Endodermal cell (in vitro differentiated cells): ENCODE measurements at regions not wholly inside any gene's neighbourhood (a gene's known extent, or its start where the extent isn't known, plus 50 kb on each side); places are given as distances from the start of the nearest gene placed in this dataset.

Experiments used
- DNase-seq: peaks from one replicate; pipeline ENCODE4 v3.0.0-alpha.2; 2017
- H3K27ac ChIP-seq: 2 replicates; pipeline ENCODE4 v1.5.1; 2013; ENCODE audit warnings: mild to moderate bottlenecking, low read depth, low read length, moderate library complexity
- H3K27me3 ChIP-seq: 2 replicates; pipeline ENCODE4 v1.6.1; 2013; ENCODE audit warnings: mild to moderate bottlenecking, low read length, moderate library complexity; ENCODE audit not compliant: insufficient read depth, control insufficient read depth, poor library complexity, severe bottlenecking
- H3K36me3 ChIP-seq: 2 replicates; pipeline ENCODE4 v1.7.0; 2013; ENCODE audit warnings: mild to moderate bottlenecking, low read length, moderate library complexity; ENCODE audit not compliant: control insufficient read depth, insufficient read depth
- H3K4me1 ChIP-seq: one replicate; pipeline ENCODE4 v1.7.0; 2013; ENCODE audit warnings: low read length; ENCODE audit not compliant: control insufficient read depth, insufficient read depth
- H3K4me3 ChIP-seq: 2 replicates; pipeline ENCODE4 v1.5.1; 2013; ENCODE audit warnings: mild to moderate bottlenecking, low read length, moderate library complexity
- H3K9ac ChIP-seq: 2 replicates; pipeline ENCODE4 v1.6.1; 2013; ENCODE audit warnings: mild to moderate bottlenecking, low read length, moderate library complexity; ENCODE audit not compliant: poor library complexity, severe bottlenecking; ENCODE audit errors: extremely low read depth
- H3K9me3 ChIP-seq: 2 replicates; pipeline ENCODE4 v1.6.1; 2013; ENCODE audit warnings: mild to moderate bottlenecking, low read length, moderate library complexity; ENCODE audit not compliant: control insufficient read depth
- H3K27ac Mint-ChIP-seq: 2 replicates; pipeline ENCODE4 v1.8.0; 2020; ENCODE audit warnings: mixed read lengths
- H3K27me3 Mint-ChIP-seq: 2 replicates; pipeline ENCODE4 v1.8.0; 2021; ENCODE audit warnings: mild to moderate bottlenecking, mixed read lengths; ENCODE audit not compliant: insufficient read depth
- H3K36me3 Mint-ChIP-seq: 2 replicates; pipeline ENCODE4 v1.8.0; 2020; ENCODE audit warnings: low read depth, mixed read lengths
- H3K4me1 Mint-ChIP-seq: 2 replicates; pipeline ENCODE4 v1.8.0; 2020; ENCODE audit warnings: mixed read lengths
- H3K4me3 Mint-ChIP-seq: 2 replicates; pipeline ENCODE4 v1.8.0; 2020; ENCODE audit warnings: mild to moderate bottlenecking, moderate library complexity, mixed read lengths
- H3K9me3 Mint-ChIP-seq: 2 replicates; pipeline ENCODE4 v1.8.0; 2020; ENCODE audit warnings: mild to moderate bottlenecking, mixed read lengths
- CTCF ChIP-seq: fragments of 200-600 bp; sonication (generic); conservative IDR thresholded peaks from 2 replicates; pipeline ENCODE4 v1.5.0; 2021; ENCODE audit warnings: antibody characterized with exemption, mild to moderate bottlenecking
- WGBS, 2 experiments: methylation state at CpG; one replicate each; pipeline versions ENCODE4 v1.1.5 to v1.1.7; 2013; ENCODE audit warnings: missing lambda C conversion rate in 2 of 2, mixed read lengths in 1 of 2; ENCODE audit not compliant: insufficient coverage in 1 of 2, insufficient read length in 1 of 2; 5-methylcytosine and 5-hydroxymethylcytosine counted together

- TF ChIP-seq CTCF, result no peak
- Histone ChIP-seq H3K4me3 (no peak overlapping the region), H3K4me1 (peaks cover 19% of the 10 kb centered on the region), H3K9me3 (no peaks in the 10 kb centered on the region), H3K27me3 (no peaks in the 10 kb centered on the region), H3K36me3 (no peaks in the 10 kb centered on the region), H3K27ac (peak overlapping the region; percentile 4), H3K9ac (peak overlapping the region; percentile 23)
- Mint-ChIP-seq H3K4me1 (peaks cover 38% of the 10 kb centered on the region), H3K4me3 (no peak overlapping the region), H3K27me3 (peaks cover 11% of the 10 kb centered on the region), H3K27ac (peak overlapping the region; percentile 57), H3K9me3 (no peaks in the 10 kb centered on the region), H3K36me3 (no peaks in the 10 kb centered on the region)
- peak; percentile 69 for DNase-seq
- 73 to 88% methylated on average over 6 to 7 of the region's 7 CpGs for WGBS, 2 experiments
These were observed 84.3 kb upstream of the TAB2 start for GRCh38 chr6:149233056-149233715.

GRCh38 chr6:149234051-149234962 is 83.2 kb upstream of the TAB2 start:
- no peak overlapping the region for H3K9ac ChIP-seq
- H3K27ac ChIP-seq, result peak overlapping the region; percentile 65
- peaks cover 6% of the 10 kb centered on the region for H3K9me3 ChIP-seq
- peak overlapping the region; percentile 19 for H3K4me3 ChIP-seq
- H3K27me3 ChIP-seq, result no peaks in the 10 kb centered on the region
- Mint-ChIP-seq H3K4me1 (peaks cover 33% of the 10 kb centered on the region), H3K27ac (no peak overlapping the region), H3K36me3 (no peaks in the 10 kb centered on the region), H3K9me3 (no peaks in the 10 kb centered on the region), H3K27me3 (peaks cover 11% of the 10 kb centered on the region), H3K4me3 (no peak overlapping the region)
- 83 to 88% methylated on average over 1 to 6 of the region's 7 CpGs for WGBS, 2 experiments
- no peak for TF ChIP-seq CTCF
- H3K4me1 ChIP-seq, result peaks cover 14% of the 10 kb centered on the region
- no peaks in the 10 kb centered on the region for H3K36me3 ChIP-seq
- DNase-seq, result no peak

GRCh38 chr6:149235130-149235561 is 82.4 kb upstream of the TAB2 start:
- no peaks in the 10 kb centered on the region for H3K27me3 ChIP-seq
- H3K36me3 Mint-ChIP-seq, result no peaks in the 10 kb centered on the region
- WGBS, 2 experiments, result 95 to 97% methylated on average over 3 of the region's 3 CpGs
- H3K27ac Mint-ChIP-seq, result no peak overlapping the region
- peaks cover 33% of the 10 kb centered on the region for H3K4me1 Mint-ChIP-seq
- DNase-seq, result no peak
- no peak overlapping the region for H3K4me3 ChIP-seq
- no peaks in the 10 kb centered on the region for H3K36me3 ChIP-seq
- no peak overlapping the region for H3K27ac ChIP-seq
- H3K4me3 Mint-ChIP-seq, result no peak overlapping the region
- no peak for TF ChIP-seq CTCF
- H3K4me1 ChIP-seq, result peaks cover 14% of the 10 kb centered on the region
- no peak overlapping the region for H3K9ac ChIP-seq
- H3K9me3 Mint-ChIP-seq, result no peaks in the 10 kb centered on the region
- H3K27me3 Mint-ChIP-seq, result peaks cover 11% of the 10 kb centered on the region
- peaks cover 6% of the 10 kb centered on the region for H3K9me3 ChIP-seq
